Central memory CD4-positive, alpha-beta T cell (primary cell): ENCODE measurements at regions not wholly inside any gene's neighbourhood (a gene's known extent, or its start where the extent isn't known, plus 50 kb on each side); places are given as distances from the start of the nearest gene placed in this dataset.
"Not testable (repeated sequence)": the region's sequence is repeated elsewhere in the genome, so short reads cannot be mapped to it uniquely, and the experiment has no call there.

Experiments
- DNase-seq: peaks from one replicate; pipeline ENCODE4 v3.0.0; 2022

GRCh38 chr14:50020799-50021198, 95.6 kb downstream of the VCPKMT start:
- DNase-seq, result no peak

GRCh38 chr14:50021261-50022031, 94.9 kb downstream of the VCPKMT start:
- DNase-seq, result peak; percentile 12

- no peak for DNase-seq
Measured at GRCh38 chr14:50022661-50023060, 93.7 kb downstream of the VCPKMT start.

DNA sequence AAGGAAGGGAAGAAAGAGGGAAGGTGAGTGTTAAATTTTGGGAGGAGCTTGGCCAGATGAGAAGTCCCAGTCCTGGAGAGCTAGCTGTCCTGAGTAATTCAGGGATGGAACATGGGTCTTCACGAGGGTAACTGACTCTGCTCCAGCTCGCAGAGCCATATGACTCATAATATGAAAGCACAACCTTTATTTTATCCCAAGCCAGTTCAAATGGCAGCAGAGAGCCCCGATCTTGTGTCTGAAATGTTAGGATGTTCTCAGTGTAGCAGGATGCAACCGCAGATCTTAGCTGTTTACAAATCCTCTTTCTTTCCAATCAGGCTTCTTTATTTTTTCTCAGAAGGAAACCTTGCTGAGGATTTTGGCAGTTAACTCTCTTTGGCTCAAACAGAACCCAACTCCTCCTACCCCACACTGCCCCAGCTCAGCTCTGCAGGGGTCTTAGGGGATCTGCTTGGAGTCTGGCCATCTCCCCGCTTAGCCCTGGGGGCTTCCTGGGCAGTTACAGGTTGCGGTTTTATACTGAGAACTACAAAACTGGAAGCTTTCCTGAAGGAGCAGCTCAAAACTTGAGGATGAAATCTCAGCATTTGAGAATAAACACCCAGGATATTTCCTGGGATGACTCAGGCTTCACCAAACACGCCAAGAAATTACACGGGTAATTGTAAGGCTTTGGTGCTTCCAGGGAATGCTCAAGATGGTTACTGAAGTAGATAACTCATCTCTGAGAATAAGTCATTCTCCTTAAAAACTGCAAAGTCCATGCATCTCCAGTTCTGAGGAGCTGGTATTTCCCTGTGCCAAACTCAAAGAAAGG, 92.5 kb downstream of the VCPKMT start:
- DNase-seq, result no peak

- no peak for DNase-seq
Measured at GRCh38 chr14:50025073-50025472, 91.3 kb downstream of the VCPKMT start.

GRCh38 chr14:50025776-50026175, 90.6 kb downstream of the VCPKMT start:
- DNase-seq, result no peak

GRCh38 chr14:50026396-50026795, 90.0 kb downstream of the VCPKMT start:
- DNase-seq, result no peak

DNA sequence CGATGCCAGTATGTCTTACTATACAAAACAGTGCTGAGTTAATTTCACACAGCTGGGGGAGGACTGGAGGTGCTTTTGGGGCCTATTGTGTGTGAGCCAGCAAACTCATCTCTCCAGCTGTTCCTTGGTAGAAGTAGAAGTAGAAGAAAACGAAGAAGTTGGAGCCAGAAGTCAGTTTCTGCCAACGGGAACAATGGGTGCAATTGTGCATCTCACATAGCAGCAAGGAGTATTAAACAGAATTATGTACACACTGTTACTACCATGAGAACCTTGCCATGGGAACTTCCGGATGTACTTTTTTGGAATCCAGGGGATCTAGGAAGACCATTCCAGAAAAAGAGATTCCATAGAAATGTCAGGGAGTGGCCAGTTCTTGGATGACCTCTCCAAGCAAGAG, 88.6 kb downstream of the VCPKMT start:
- no peak for DNase-seq

GRCh38 chr14:50028458-50028857, 87.9 kb downstream of the VCPKMT start:
- no peak for DNase-seq

DNA sequence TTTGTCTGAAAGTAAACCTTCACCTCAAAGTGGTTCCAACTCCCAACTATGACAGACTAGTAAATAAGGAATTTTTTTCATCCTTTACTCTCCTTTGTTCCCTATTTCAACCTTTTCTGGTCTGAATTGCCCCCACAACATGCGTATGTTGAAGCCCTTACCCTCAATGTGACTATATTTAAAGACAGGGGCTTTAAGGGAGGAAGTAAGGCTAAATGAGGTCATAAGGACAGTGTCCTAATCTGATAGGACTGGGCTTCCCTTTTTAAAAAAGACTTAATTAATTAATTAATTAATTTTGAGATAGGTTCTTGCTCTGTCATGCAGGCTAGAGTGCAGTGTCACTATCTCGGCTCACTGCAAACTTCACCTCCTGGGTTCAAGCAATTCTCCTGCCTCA, 86.3 kb downstream of the VCPKMT start:
- no peak for DNase-seq

DNA sequence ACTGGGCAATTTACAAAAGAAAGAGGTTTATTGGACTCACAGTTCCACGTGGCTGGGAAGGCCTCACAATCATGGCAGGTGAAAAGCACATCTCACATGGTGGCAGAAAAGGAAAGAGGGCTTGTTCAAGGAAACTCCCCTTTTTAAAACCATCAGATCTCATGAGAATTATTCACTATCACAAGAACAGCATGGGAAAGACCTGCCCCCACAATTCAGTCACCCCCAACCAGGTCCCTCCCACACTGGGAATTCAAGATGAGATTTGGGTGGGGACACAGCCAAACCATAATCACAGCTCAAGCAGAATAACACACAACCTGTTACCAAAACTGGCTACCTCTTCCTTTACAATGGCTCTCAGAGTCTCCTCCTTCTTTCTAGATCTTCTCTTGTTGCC, 85.5 kb downstream of the VCPKMT start:
- not testable (repeated sequence) for DNase-seq

DNA sequence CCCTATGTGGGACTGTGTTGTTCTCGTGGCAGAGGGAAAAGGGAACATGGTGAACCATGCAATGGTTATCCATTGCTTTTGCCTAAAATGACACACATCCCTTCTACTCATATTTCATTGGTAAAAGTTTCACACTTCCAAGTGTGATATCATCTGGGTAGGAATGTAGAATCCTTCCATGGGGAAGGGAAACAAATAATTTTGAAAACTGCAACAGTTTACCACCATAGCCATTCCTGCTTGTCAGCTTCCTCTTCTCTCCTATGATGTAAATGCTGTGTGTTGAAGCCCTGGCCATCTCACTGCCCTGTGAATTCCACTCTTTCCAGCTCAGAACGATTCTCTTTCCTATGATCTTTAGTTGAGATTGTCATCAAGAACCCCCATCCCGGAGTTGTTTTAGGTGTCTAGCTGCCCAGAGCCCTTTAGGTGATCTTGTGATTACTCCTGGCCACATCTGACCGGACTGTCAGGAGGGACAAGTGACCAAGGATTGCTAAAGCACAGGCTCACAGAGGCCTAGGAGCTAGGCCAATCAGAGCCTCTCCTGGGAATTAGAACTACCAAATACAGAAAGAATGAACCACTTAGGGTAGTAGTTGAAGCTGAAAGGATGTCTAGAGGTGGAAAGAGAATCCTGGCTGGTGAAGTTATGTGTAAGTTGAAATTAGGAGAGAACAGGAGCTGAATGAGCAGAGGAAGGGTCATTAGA, 84.6 kb downstream of the VCPKMT start:
- DNase-seq, result no peak

- DNase-seq, result not testable (repeated sequence)
Measured at GRCh38 chr14:50032462-50033167, 83.8 kb downstream of the VCPKMT start.

DNA sequence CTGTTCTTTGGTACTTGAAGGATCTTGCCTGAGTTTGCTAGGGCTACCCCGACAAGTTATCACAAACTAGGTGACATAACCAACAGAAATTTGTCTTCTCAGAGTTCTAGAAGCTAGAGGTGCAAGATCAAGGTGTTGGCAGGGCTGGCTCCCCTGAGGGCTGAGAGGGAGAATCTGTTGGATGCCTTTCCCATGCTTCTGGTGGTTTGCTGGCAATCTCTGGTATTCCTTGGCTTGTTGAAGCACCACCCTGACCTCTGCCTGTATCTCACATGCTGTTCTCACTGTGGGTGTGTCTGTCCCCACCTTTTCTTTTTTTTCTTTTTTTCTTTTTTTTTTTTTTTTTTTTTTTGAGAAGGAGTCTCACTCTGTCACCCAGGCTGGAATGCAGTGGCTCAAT, 81.2 kb downstream of the VCPKMT start:
- no peak for DNase-seq

DNA sequence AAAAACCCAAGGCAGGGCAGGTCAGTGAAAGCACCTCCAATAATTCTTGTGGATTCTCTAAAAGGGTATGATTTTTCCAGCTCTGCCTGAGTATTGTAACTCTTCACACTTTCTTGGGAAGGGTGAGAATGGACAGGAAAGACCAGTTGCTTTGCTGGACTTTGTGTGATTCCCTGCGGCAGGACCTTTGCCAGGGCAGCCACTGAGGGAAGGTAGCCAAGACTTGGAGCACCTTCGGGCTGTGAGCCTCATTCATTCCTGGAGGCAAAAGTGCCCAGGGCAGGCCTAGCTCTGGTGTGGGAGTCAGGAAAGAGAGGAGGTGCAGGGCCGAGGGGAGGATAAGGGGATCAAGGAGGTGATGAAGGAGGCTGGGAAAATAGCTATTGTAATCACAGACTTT, 80.2 kb downstream of the VCPKMT start:
- no peak for DNase-seq

GRCh38 chr14:50036637-50037036, 79.7 kb downstream of the VCPKMT start:
- no peak for DNase-seq

DNA sequence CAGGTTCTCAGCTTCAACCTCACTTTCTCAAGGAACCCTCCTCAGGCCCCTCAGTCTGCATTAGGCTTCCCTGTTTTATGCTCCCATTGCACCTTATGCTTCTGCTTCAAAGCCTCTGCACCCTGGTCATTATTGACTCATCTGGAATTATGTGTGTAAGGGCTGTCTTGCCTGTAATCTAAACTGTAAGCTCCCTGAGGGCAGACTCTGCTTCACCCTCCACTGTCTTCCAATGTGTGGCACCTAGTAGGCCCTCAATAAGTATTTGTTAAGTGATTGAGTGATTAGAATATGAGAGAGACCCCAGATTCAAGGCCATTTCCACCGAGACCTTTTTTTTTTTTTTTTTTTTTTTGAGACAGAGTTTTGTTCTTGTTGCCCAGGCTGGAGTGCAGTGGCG, 79.1 kb downstream of the VCPKMT start:
- DNase-seq, result no peak

GRCh38 chr14:50037852-50038251, 78.5 kb downstream of the VCPKMT start:
- no peak for DNase-seq

DNA sequence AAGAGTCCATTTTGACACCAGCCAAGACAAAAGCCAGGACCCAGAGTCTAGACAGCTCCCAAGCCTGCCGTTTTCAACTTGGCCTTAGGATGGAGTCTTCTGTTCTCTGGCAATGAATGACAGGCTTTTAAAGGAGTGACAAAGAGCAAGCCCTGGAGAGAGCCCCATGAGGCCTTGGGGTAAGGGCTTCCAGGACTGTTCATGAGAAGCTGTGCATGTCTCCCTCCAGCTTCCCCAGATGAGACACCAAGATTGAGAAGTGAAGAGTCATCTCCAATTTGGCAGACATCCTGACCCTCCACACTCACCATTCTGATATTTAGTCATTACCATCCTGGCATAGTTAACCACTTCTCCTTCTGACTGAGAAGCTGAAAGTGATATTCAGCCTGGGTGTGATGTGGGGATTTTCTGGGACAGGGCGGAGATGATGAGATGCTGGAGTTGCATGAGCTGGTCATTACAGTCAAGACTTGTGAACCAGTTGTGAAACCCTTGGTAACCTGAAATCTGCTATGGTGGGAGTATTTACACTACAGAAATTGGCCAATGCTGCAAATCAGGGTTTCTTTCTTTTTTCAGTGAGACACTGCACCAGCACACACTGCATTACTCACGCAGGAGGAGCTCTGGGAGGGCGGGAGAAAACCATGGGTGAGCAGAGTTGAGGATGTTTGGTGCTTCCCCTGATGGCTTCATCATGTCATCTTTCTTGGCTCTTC, 77.8 kb downstream of the VCPKMT start:
- no peak for DNase-seq

- DNase-seq, result no peak
Measured at GRCh38 chr14:50039120-50039517, 77.3 kb downstream of the VCPKMT start.

DNA sequence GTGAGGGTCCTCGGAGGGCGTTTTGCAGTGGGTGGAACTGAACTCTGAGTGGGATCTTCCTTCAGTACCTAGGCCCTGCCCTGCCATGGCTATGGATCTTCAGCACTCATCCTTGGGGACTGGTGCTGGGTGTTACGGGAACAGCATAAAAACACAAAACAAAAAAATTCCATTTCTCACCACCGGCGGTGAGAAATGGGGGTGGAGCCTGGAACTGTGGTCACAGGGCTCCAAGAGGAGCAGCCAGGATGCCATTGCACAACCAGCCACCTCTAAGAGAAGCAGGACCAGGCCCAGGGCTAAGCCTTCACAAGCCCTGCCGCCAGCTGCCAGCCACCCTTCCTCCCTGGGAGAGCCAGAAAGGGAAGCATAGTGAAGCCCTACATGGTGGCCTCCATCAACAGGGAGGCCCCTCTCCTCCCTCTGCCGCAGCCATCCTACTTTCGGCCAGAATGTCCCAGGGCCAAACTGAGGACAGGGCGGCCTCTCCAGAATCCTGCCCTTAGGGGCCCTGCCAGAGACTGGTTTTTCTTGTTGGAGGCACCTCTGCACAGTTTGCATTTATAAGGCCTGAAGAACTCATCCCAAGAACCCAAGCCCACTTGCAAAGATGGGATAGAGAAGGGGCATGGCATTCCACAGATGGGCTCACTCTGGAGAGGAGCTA, 76.5 kb downstream of the VCPKMT start:
- no peak for DNase-seq

DNA sequence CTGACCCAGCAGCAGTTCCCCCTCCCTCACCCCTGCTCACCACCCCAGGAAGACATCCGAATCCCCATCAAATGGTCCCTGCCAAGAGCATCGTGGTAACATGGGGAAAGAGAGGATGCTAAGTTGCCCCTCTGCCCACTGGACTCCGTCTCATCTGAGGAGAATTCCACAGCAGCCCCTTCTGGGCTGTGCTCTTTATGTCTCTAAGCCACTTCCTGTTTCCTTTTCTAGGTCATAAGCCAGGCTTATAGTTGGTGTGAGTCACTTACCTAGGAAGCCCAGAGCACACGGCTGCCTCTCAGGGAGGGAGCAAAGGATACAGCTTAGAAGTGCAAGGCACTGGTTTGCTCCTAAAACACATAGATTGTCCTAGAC, 76.0 kb downstream of the VCPKMT start:
- DNase-seq, result peak; percentile 64
